COLO668 (cell line): ENCODE measurements at regions not wholly inside any gene's neighbourhood (a gene's known extent, or its start where the extent isn't known, plus 50 kb on each side); places are given as distances from the start of the nearest gene placed in this dataset.
"Not testable (repeated sequence)": the region's sequence is repeated elsewhere in the genome, so short reads cannot be mapped to it uniquely, and the experiment has no call there.

Experiments used
- DNase-seq: peaks from one replicate; lab custom pipeline; 2025; ENCODE audit not compliant: unreplicated experiment; lab: John Stamatoyannopoulos, UW

- no peak for DNase-seq
These were observed 59.2 kb downstream of the EMX2 start for GRCh38 chr10:117601716-117602115.

DNA sequence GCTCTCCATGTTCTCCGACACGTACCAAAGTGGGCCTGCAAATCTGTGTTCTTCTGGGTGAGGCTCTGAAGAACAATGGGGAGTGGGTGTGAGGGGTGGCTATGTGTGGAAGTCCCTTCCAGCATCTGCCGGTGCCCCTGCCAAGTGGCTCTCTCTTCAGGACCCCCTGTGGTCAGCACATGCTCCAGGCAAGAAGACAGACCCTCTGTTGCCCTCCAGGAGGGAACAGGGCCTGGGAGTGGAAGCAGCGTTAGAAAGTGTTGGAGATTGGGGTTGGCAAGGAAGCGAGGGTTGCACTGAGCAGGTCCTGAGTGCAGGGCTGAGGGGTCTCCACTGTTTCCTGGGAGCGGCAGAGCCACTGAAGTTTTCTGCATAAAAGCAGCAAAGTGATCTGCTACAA, 60.5 kb downstream of the EMX2 start:
- DNase-seq = no peak

DNA sequence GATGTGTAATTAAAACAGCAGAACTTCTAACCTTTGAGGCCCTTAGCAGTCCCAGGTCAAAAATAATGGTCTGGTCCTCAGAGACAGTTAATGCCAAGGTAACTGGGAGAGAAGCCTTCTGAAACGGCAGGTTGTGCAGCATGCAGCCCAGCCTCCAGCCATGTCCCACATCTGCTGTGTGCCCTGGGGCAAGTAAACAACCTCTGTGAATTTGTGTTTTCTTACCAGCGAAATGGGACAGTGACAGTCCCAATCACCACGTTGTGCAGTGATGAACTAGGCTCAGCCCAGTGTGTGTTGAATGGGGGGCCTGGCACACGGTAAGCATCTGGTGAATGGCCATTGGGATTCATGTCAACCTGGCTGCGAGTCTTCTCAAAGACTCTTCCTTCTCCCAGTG, 61.2 kb downstream of the EMX2 start:
- no peak for DNase-seq

DNA sequence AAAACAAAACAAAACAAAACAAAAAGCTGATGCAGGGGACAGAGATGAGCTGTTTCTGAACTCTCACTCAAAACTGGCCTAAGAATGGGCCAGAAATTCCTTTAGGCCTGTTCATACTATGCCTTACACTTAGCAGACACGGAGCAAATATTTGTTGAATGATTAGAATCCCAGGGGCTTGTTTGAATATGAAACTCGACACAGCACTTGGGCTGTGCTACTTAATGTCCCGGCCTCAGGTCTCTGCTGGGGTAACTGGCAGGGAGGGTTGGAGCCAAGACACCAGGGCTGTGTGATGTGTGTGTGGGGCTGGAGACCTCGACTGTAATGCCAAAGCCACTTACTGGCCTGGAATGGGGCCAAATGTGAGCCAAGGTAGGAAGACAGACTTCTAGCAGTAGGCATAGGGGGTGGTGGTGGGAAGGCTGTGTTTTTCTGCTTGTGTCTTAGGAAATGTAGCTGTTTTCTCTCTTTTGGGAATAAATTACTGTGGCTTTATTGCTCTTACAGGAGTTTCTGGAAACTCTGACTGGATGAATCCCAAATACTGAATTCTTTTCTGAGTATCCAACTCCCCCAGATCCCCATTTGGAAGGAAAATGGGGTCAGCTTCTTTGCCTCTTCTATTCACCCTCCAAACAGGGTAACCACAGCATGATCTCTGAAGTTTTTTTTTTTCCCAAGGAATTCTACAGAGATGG, 66.7 kb downstream of the EMX2 start:
- no peak for DNase-seq

DNA sequence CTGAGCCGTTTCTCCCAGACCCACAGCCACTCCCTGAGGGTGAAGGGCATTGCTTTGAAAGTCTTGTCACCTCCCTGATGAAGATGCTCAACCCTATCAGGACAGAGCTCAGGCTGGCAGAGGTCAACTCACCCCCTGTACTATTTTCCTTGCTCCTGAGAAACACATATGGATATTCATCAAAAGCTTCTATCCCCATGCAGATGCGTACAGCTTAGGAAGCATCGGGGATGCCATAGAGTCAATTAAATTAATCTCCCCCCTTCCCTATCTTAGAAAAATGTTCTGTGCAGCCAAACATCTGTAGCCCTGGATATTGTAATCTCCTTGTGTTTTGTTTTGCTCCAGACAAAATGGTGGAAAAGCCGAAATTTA, 67.2 kb downstream of the EMX2 start:
- DNase-seq = no peak

GRCh38 chr10:117610321-117610720, 67.8 kb downstream of the EMX2 start:
- DNase-seq = no peak

- DNase-seq = no peak
These were observed 69.6 kb downstream of the EMX2 start for GRCh38 chr10:117612113-117612512.

DNA sequence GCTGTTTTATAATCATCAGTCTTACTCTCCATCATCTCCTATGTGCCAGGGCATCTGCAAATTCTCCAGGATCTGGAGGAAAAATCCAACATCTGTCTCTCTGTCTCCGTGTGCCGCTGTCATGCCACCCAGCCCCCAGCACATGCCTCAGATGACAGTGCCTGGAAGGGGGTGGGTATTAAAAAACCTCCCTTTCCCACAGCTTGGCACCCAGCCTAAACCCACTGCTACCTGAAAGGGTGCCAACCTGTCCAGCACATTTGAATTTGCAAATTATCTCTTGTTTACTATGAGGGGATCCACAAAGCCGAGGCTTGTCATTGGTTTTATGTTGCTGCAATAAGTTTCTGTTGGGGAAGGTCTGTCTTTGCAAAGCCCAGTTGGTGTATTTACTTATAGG, 73.1 kb downstream of the EMX2 start:
- DNase-seq = no peak

DNA sequence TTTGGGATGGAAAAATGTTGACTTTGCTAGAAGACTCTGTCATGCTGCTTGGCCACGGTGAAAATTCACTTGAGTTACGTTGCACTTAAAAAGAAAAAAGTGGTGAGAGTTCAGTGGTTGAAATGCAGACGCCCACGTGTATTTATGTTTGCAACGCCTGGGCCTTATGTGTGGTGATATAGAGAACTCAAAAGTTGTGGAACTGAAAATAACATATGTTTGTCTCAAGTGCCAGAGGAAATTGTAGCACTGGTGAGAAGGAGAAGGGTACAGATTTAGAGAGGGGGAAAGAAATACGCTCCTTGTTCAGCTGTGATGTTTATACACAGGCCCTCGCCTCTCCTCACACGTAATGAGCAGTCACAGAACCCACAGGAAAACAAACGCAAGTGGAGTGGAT, 73.6 kb downstream of the EMX2 start:
- DNase-seq = no peak

GRCh38 chr10:117617086-117617485, 74.5 kb downstream of the EMX2 start:
- no peak for DNase-seq

DNA sequence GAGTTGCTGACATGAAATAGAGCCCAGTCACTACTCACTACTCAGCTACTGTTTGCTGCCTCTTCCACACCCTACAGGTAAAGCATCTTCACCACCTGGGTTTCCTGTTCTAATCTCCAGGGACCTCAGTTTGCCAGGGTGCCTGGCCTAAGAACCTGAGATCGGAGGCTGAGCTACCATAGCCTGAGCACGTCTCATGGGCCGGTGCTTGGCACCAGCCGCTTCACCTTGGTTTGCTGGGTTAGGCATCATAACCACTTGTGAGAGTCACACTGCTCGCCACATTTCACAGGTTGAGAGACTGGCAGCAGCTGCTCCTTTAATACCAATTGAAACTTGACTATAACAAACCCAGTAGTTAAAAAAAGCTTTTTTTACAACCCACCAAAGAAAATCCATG, 75.1 kb downstream of the EMX2 start:
- DNase-seq = no peak

GRCh38 chr10:117619223-117619622, 76.7 kb downstream of the EMX2 start:
- no peak for DNase-seq

- no peak for DNase-seq
These were observed 77.3 kb downstream of the EMX2 start for GRCh38 chr10:117619707-117620405.

DNA sequence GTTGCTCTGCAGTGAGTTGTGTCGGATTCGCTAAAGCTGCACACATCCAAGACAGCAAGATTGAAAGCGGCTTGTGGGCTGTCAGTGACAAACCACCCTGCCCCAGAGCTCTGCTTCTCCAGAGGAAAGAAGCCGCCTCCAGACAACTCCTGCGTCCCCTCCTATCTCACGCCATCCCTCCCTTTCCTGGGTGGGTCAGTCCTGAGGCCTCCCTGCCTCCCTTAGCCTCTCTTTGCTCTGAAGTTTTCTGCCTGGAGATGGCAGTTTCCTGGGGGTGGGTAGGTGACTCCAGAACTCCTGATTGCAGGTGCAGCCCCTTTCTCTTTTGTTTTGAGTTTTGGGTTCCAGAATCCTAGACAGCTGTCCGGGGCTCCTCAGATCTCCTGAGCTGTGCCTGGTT, 78.7 kb downstream of the EMX2 start:
- no peak for DNase-seq

DNA sequence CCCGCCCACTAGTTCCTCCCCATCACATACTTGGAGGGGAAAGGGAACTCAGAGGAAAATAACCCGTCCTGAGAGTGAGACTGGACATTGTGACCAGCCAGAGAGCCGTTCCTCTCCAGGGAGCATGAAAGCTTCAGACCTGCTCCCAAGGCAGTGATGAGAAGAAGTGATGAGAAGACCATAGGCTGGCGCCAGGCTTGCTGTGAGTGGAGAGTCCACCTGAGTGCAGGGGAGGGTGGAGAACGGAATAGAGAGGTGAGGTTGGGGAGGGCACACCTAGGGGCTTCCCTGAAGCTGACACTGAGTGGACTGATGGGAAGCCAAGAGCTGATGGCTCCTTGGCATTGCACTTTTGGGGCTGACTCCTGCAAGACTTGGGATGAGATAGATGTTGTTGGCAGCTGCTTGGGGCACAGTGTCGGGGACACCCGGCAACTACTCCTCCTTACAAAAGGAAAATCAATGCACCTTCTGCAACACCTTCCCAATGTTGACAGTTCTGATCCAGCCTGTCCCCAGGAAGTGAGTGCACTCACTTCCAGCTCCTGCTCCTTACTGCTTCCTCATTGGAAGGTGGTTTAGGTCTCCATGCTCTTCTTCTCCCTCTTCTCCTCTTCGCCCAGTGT, 79.4 kb downstream of the EMX2 start:
- DNase-seq = no peak

- no peak for DNase-seq
These were observed 80.1 kb downstream of the EMX2 start for GRCh38 chr10:117622471-117623184.

- DNase-seq = no peak
These were observed 83.7 kb downstream of the EMX2 start for GRCh38 chr10:117626228-117626627.

DNA sequence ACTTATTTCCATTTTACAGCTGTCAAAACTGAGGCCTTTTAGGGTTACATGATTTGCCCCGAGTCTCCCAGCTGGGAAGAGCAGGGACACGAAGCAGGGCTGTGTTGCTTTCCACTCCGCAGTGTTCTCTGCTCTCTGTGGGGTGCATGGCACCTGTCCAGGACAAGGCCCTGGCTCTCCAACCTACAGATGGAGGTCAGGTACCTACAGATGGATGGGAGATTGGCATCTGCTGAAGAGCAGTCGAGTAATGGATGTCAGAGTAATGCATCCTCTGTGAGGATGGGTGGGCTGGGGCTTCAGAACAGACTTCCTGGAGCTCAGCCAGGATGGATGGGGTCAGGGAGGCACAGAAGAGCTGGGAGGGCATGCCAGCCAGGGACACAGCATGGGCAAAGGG, 85.0 kb downstream of the EMX2 start:
- no peak for DNase-seq

GRCh38 chr10:117629717-117630116, 87.2 kb downstream of the EMX2 start:
- DNase-seq = not testable (repeated sequence)

GRCh38 chr10:117631276-117632145, 89.0 kb downstream of the EMX2 start:
- DNase-seq = no peak

GRCh38 chr10:117632406-117632805, 89.9 kb downstream of the EMX2 start:
- DNase-seq = no peak
